Loucy (cell line): ENCODE measurements at regions not wholly inside any gene's neighbourhood (a gene's known extent, or its start where the extent isn't known, plus 50 kb on each side); places are given as distances from the start of the nearest gene placed in this dataset.

Experiments
- CTCF ChIP-seq: fragments of 200-600 bp; sonication (generic); conservative IDR thresholded peaks from 2 replicates; pipeline ENCODE4 v1.5.1; 2014; ENCODE audit warnings: mild to moderate bottlenecking, antibody characterized with exemption, low read length
- EZH2phosphoT487 ChIP-seq: fragments of 200-600 bp; IDR thresholded peaks from 2 replicates; pipeline ENCODE4 v1.6.1; 2018; ENCODE audit warnings: antibody characterized with exemption, mild to moderate bottlenecking, moderate library complexity, borderline replicate concordance

GRCh38 chr5:68374796-68375518 lies 159.4 kb downstream of the PIK3R1 start:
- TF ChIP-seq CTCF (no peak), EZH2phosphoT487 (no peak)
